ENCODE measurements at regions not wholly inside any gene's neighbourhood (a gene's known extent, or its start where the extent isn't known, plus 50 kb on each side); places are given as distances from the start of the nearest gene placed in this dataset.

- TF ChIP-seq CTCF (conservative IDR thresholded peaks at IDR 0.05; ENCODE audit: low read depth, low read length) (no peak), NFE2L2 (IDR thresholded peaks at IDR 0.05; ENCODE audit: low read depth, low read length) (no peak), POLR2A (IDR thresholded peaks at IDR 0.05; ENCODE audit: low read depth, low read length) (no peak), MAFK (IDR thresholded peaks at IDR 0.05; ENCODE audit: low read depth, low read length) (no peak), CEBPB (IDR thresholded peaks at IDR 0.05; ENCODE audit: low read depth, low read length) (no peak), RAD21 (IDR thresholded peaks at IDR 0.05; ENCODE audit: low read length) (no peak), BHLHE40 (IDR thresholded peaks at IDR 0.05; ENCODE audit: low read depth, low read length) (no peak), MXI1 (IDR thresholded peaks at IDR 0.05; ENCODE audit: borderline replicate concordance, low read depth, low read length) (no peak), MAZ (IDR thresholded peaks at IDR 0.05; ENCODE audit: borderline replicate concordance, low read depth, low read length) (no peak), FOS (IDR thresholded peaks at IDR 0.05; ENCODE audit: low read depth, low read length) (no peak), USF2 (IDR thresholded peaks at IDR 0.05; ENCODE audit: low read depth, low read length) (no peak), RFX5 (IDR thresholded peaks at IDR 0.05; ENCODE audit: low read depth, low read length) (no peak), CHD1 (IDR thresholded peaks at IDR 0.05; ENCODE audit: low read depth, low read length) (no peak)
Measured at GRCh38 chr2:16104315-16104948, 164.1 kb downstream of the MYCN start.

All from IMR-90 (cell line).